Karpas-422 (cell line): ENCODE measurements at regions not wholly inside any gene's neighbourhood (a gene's known extent, or its start where the extent isn't known, plus 50 kb on each side); places are given as distances from the start of the nearest gene placed in this dataset.

Source experiments
- DNase-seq: peaks from one replicate; pipeline ENCODE4 v3.0.0-alpha.2; 2015
- H2AFZ ChIP-seq: fragments of 200-600 bp; sonication (generic); 2 replicates; pipeline ENCODE4 v1.6.1; 2014; ENCODE audit warnings: antibody characterized with exemption, low read length, mixed read lengths
- H3K27ac ChIP-seq: fragments of 200-600 bp; sonication (generic); 2 replicates; pipeline ENCODE4 v1.5.1; 2014; ENCODE audit warnings: mild to moderate bottlenecking, low read length, moderate library complexity
- H3K27me3 ChIP-seq: fragments of 200-600 bp; sonication (generic); 2 replicates; pipeline ENCODE4 v1.6.1; 2014; ENCODE audit warnings: low read length, mixed read lengths
- H3K36me3 ChIP-seq: fragments of 200-600 bp; sonication (generic); 2 replicates; pipeline ENCODE4 v1.6.1; 2014; ENCODE audit warnings: low read length, mixed read lengths; ENCODE audit not compliant: insufficient read depth
- H3K4me1 ChIP-seq: fragments of 200-600 bp; sonication (generic); 2 replicates; pipeline ENCODE4 v1.6.1; 2014; ENCODE audit warnings: mild to moderate bottlenecking, low read length, mixed read lengths
- H3K4me2 ChIP-seq: fragments of 200-600 bp; sonication (generic); 2 replicates; pipeline ENCODE4 v1.6.1; 2014; ENCODE audit warnings: low read length, low read depth, mild to moderate bottlenecking; ENCODE audit not compliant: poor library complexity, severe bottlenecking
- H3K4me3 ChIP-seq: fragments of 200-600 bp; sonication (generic); 2 replicates; pipeline ENCODE4 v1.5.1; 2014; ENCODE audit warnings: mild to moderate bottlenecking, antibody characterized with exemption, low read length, mixed read lengths
- H3K79me2 ChIP-seq: fragments of 200-600 bp; sonication (generic); 2 replicates; pipeline ENCODE4 v1.6.1; 2014; ENCODE audit warnings: mild to moderate bottlenecking, low read length, mixed read lengths
- H3K9ac ChIP-seq: fragments of 200-600 bp; sonication (generic); 2 replicates; pipeline ENCODE4 v1.6.0; 2014; ENCODE audit warnings: low read length
- H3K9me2 ChIP-seq: fragments of 200-600 bp; sonication (generic), shearing (Covaris generic); replicated peaks from 2 replicates; pipeline ENCODE4 v1.6.0; 2014; ENCODE audit warnings: mild to moderate bottlenecking, low read length, moderate library complexity; ENCODE audit not compliant: insufficient read depth
- H3K9me3 ChIP-seq: fragments of 300-700, 200-600 bp; sonication (generic); 2 replicates; pipeline ENCODE4 v1.6.1; 2014; ENCODE audit warnings: low read length, mixed read lengths
- H4K20me1 ChIP-seq: fragments of 200-600 bp; sonication (generic); 2 replicates; pipeline ENCODE4 v1.6.1; 2014; ENCODE audit warnings: mild to moderate bottlenecking, antibody characterized with exemption, low read length, low read depth; ENCODE audit not compliant: insufficient read depth

DNA sequence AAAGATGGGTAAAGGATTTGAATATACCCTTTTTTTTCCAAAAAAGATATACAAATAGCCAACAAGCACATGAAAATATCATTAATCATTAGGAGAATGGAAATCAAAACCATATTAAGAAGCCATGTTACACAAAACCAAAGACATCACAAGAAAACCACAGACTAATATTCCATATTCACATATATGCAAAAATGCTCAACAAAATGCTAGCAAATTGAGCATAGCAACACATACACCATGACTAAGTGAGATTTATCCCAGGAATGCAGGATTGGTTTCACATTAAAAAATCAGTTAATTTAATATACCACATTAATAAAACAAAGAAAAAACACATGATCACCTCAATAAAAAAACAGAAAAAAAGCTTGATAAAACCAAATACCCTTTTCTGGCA is 84.7 kb upstream of the LMNTD1 start:
- Histone ChIP-seq H3K4me2 (no peak overlapping the region), H3K4me3 (no peak overlapping the region), H3K27ac (no peak overlapping the region), H3K36me3 (no peaks in the 10 kb centered on the region), H3K27me3 (no peaks in the 10 kb centered on the region), H4K20me1 (no peaks in the 10 kb centered on the region), H3K4me1 (no peaks in the 10 kb centered on the region), H3K79me2 (no peaks in the 10 kb centered on the region), H3K9ac (no peak overlapping the region), H2AFZ (no peak overlapping the region), H3K9me2 (no peaks in the 10 kb centered on the region; the same call in 1 of the 2 replicates), H3K9me3 (no peaks in the 10 kb centered on the region)
- no peak for DNase-seq

DNA sequence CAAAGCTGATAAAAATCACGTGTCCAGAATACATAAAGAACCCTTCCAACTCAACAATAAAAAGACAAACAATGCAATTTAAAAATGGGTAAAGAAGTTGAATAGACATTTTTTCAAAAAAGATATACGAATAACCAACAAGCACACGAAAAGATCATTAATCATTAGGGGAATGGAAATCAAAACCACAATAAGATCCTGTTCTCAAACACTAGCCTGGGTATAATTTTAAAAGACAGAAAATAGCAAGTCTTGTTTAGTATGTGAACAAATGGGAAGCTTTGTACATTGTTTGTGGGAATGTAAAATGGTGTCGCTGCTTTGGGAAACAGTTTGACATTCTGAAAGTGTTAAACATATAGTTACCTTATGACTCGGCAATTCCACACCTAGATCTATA is 86.3 kb upstream of the LMNTD1 start:
- Histone ChIP-seq H3K36me3 (no peaks in the 10 kb centered on the region), H3K27me3 (no peaks in the 10 kb centered on the region), H3K9me3 (no peaks in the 10 kb centered on the region), H3K9ac (no peak overlapping the region), H3K9me2 (no peaks in the 10 kb centered on the region; the same call in 1 of the 2 replicates), H2AFZ (no peak overlapping the region), H4K20me1 (no peaks in the 10 kb centered on the region), H3K4me2 (no peak overlapping the region), H3K27ac (no peak overlapping the region), H3K4me3 (no peak overlapping the region), H3K4me1 (no peaks in the 10 kb centered on the region), H3K79me2 (no peaks in the 10 kb centered on the region)
- DNase-seq = no peak

DNA sequence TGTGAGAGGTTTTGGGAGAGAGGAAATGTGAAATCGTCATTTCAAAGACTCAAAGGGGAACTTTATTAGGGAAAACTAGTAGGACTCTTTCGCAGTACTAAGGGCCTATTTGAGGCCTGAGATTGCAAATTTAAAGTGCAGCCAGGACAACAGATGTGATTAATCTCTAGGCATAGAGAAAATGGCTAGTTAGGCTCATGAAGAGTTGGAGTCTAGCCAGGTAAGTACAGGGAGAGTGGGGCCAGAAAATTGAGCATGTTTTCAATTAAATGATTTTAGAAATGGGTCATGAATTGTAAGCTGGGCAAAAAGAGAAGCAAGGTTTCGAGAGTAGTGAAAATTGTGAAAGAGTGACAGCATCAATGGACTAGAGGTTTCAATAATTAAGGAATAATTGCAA is 91.9 kb upstream of the LMNTD1 start:
- no peak for DNase-seq
- Histone ChIP-seq H3K27me3 (no peaks in the 10 kb centered on the region), H3K9me2 (no peaks in the 10 kb centered on the region), H3K36me3 (no peaks in the 10 kb centered on the region), H3K9ac (no peak overlapping the region), H3K4me1 (no peaks in the 10 kb centered on the region), H3K27ac (no peak overlapping the region), H3K79me2 (no peaks in the 10 kb centered on the region), H3K4me2 (no peak overlapping the region), H3K4me3 (no peak overlapping the region), H2AFZ (no peak overlapping the region), H4K20me1 (no peaks in the 10 kb centered on the region), H3K9me3 (no peaks in the 10 kb centered on the region)

DNA sequence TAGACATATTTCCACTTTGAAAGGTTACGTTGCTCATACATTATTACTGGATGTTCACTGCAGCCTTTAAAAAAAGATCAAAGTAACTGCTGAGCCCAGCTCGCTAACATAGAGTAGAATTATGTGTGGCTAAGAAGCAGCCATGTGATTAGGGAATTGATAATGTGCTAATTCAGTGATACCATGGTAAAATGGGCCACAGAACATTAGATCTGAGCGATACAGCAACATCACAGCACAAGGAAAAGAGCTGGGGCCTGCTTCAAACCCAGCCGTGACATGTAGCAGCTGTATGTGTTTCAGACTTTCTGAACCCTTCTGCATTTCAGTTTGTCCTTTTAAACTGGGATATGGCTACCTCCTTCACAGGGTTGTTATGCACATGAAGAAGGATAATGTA is 92.3 kb upstream of the LMNTD1 start:
- H3K27ac ChIP-seq = no peak overlapping the region
- no peak overlapping the region for H3K4me3 ChIP-seq
- no peaks in the 10 kb centered on the region for H4K20me1 ChIP-seq
- no peaks in the 10 kb centered on the region for H3K79me2 ChIP-seq
- no peaks in the 10 kb centered on the region for H3K9me2 ChIP-seq
- H3K9me3 ChIP-seq = no peaks in the 10 kb centered on the region
- no peak overlapping the region for H2AFZ ChIP-seq
- H3K36me3 ChIP-seq = no peaks in the 10 kb centered on the region
- no peaks in the 10 kb centered on the region for H3K4me1 ChIP-seq
- H3K27me3 ChIP-seq = no peaks in the 10 kb centered on the region
- DNase-seq = no peak
- no peak overlapping the region for H3K9ac ChIP-seq
- no peak overlapping the region for H3K4me2 ChIP-seq

DNA sequence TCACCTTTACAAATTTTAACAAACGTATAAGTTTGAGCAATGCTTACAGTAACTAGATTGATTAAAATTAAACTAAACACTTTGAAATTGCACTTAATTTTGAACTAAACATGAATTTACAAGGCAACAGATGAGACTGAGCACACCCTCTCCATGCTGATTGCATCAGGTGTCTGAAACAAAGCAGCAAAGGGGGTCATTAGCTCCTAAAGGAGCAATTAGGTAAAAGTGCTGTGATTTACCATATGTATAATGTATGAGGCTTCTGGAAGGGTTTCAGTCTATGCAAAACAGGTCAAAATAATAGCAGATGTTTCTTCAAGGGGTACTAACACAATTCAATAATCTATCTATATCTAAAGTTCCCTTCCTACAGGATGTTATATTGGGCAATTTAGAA is 98.8 kb upstream of the LMNTD1 start:
- no peak overlapping the region for H3K4me2 ChIP-seq
- no peaks in the 10 kb centered on the region for H4K20me1 ChIP-seq
- no peaks in the 10 kb centered on the region for H3K4me1 ChIP-seq
- no peaks in the 10 kb centered on the region for H3K79me2 ChIP-seq
- H3K4me3 ChIP-seq = no peak overlapping the region
- no peak overlapping the region for H3K9ac ChIP-seq
- H3K27me3 ChIP-seq = no peaks in the 10 kb centered on the region
- H3K9me3 ChIP-seq = no peaks in the 10 kb centered on the region
- no peak overlapping the region for H2AFZ ChIP-seq
- no peaks in the 10 kb centered on the region for H3K36me3 ChIP-seq
- no peak overlapping the region for H3K27ac ChIP-seq
- no peak for DNase-seq
- no peaks in the 10 kb centered on the region for H3K9me2 ChIP-seq

DNA sequence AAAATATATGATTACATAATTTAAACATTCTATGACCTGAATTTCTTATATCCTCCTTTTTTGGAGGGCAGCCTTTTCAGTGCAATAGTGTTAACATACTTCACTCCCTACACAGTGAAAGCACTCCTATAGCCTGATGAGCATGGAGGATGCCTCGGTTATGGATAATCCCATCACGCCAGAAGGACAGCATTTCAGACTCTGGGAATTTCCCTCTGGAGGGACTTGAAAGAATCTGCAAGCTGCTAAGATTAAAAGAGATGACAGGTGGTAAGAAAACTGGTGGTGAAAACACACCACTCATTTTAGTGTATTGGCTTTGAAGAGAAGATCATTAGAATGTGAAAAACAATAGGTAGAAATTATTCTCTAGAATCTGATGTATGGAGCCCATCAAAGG is 99.3 kb upstream of the LMNTD1 start:
- Histone ChIP-seq H2AFZ (no peak overlapping the region), H3K36me3 (no peaks in the 10 kb centered on the region), H3K27me3 (no peaks in the 10 kb centered on the region), H3K4me2 (no peak overlapping the region), H3K79me2 (no peaks in the 10 kb centered on the region), H3K9me3 (no peaks in the 10 kb centered on the region), H3K9ac (no peak overlapping the region), H4K20me1 (no peaks in the 10 kb centered on the region), H3K4me1 (no peaks in the 10 kb centered on the region), H3K4me3 (no peak overlapping the region), H3K9me2 (no peaks in the 10 kb centered on the region), H3K27ac (no peak overlapping the region)
- DNase-seq = no peak

DNA sequence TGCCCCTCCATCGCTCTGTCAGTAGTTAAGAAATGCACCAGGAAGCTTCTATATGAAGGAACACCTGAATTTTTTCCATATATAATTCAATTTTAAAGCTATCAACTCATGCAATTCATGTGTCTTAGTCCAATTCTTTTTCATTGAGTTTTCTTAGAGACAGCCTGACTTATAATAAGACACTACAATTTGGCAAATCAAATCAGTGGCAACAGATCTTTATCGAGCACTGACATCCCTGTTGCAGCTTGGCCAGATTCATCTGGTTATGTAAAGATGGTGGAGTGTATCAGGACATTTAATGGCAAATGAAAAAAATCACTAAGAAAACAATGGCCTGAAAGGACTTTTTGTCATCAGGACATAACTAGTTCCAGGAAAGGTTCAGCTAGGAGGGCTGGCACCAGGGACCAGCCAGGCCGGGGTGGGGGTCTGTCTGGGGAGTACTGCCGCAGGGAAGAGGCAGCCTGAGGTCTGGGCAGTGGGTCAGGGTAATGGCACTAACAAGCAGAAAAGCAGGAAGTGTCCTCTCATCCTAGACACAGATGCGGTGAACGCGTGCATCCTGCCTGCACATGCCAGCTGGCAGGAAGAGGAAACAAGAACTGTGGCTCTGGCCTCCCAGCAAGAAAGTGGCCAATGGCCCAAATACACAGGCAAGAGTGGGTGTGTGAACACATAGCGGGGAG is 100.5 kb upstream of the LMNTD1 start:
- Histone ChIP-seq H3K27me3 (no peaks in the 10 kb centered on the region), H2AFZ (no peak overlapping the region), H3K79me2 (no peaks in the 10 kb centered on the region), H3K4me3 (no peak overlapping the region), H3K4me1 (no peaks in the 10 kb centered on the region), H3K36me3 (no peaks in the 10 kb centered on the region), H3K27ac (no peak overlapping the region), H4K20me1 (no peaks in the 10 kb centered on the region), H3K9ac (no peak overlapping the region), H3K9me2 (no peaks in the 10 kb centered on the region), H3K9me3 (no peaks in the 10 kb centered on the region), H3K4me2 (no peak overlapping the region)
- no peak for DNase-seq

DNA sequence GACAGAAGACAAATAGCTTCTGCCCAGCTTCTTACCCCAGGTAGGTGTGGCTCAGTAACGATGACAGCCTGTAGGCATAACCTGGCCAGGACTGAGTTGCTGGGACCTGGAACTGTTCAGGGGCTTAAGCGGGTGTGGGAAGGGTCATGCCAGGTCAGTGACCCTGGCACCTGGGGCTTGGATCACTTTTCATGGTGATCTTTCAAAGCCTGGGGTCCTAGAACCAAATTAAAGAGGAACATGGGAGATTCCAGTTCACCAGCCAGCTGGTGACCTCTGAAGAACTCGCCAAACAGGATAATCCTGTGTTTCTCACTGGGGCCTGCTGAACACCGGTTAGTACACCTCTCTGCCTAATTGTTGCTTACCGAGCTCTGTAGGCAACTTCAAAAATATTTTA is 102.6 kb upstream of the LMNTD1 start:
- no peak overlapping the region for H3K4me2 ChIP-seq
- DNase-seq = no peak

DNA sequence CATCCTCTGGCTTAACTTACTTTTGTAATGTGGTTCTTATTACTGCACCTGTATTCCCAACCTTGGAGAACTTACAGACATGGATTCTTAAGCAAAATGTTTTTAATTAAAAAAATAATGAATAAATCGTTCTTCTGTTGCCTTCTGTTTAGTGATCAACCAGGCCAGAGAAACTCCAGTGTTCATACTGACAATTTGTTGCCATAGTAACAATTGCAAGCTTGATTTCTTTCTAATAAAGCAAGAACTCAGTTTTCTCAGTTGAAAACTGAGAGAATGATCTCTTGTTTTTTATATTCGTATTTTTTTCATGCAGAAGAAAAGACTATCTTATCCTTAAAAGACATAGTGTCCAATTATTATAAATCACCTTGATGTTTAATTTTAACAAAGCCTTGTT is 106.5 kb upstream of the LMNTD1 start:
- Histone ChIP-seq H3K9ac (no peak overlapping the region), H3K4me1 (no peaks in the 10 kb centered on the region), H4K20me1 (no peaks in the 10 kb centered on the region), H3K36me3 (no peaks in the 10 kb centered on the region), H2AFZ (no peak overlapping the region), H3K9me3 (no peaks in the 10 kb centered on the region), H3K4me3 (no peak overlapping the region), H3K27ac (no peak overlapping the region), H3K9me2 (no peaks in the 10 kb centered on the region), H3K79me2 (no peaks in the 10 kb centered on the region), H3K4me2 (no peak overlapping the region), H3K27me3 (no peaks in the 10 kb centered on the region)
- DNase-seq = no peak

More for the DNA sequence above, 102.6 kb upstream of the LMNTD1 start:
- H3K9ac ChIP-seq = no peak overlapping the region
- H3K9me2 ChIP-seq = no peaks in the 10 kb centered on the region
- no peaks in the 10 kb centered on the region for H3K9me3 ChIP-seq
- no peaks in the 10 kb centered on the region for H3K27me3 ChIP-seq
- H3K27ac ChIP-seq = no peak overlapping the region
- H3K4me3 ChIP-seq = no peak overlapping the region
- no peaks in the 10 kb centered on the region for H3K36me3 ChIP-seq
- no peak overlapping the region for H2AFZ ChIP-seq
- H4K20me1 ChIP-seq = no peaks in the 10 kb centered on the region
- no peaks in the 10 kb centered on the region for H3K4me1 ChIP-seq
- no peaks in the 10 kb centered on the region for H3K79me2 ChIP-seq
